ENCODE measurements at regions not wholly inside any gene's neighbourhood (a gene's known extent, or its start where the extent isn't known, plus 50 kb on each side); places are given as distances from the start of the nearest gene placed in this dataset.

DNA sequence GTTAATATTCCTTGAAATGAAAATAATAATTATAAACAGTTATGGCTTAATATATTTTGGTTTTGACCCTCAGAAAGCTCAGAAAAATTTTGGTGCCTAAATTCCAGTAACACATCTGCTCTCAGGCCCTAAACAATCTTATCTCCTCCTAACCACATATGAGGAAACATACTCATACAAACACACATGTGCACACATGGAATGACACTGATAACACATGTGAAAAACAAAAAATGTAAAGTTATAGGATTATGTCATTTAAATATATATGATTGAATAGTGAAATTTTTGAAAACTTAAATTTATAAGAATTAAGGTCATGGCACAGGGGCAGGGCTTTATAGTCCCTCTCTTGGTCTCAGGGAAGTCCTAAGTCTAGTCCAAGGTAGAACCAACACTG is 127.2 kb upstream of the TRPC7 start:
- Histone ChIP-seq H3K4ac (replicated peaks; ENCODE audit: insufficient read length, low read depth, low read length) (no peak overlapping the region), H3K56ac (replicated peaks; ENCODE audit: insufficient read length, low read depth, low read length) (no peak overlapping the region), H3K27ac (ENCODE audit: low read depth, low read length) (no peak overlapping the region), H3K9me3 (ENCODE audit: insufficient read depth in 2 of 2, low read depth in 1 of 2, low read length in 1 of 2) (peaks cover 0 to under 1% of the 10 kb centered on the region in 2 experiments; a peak in 1 of 4 replicates), H3K4me3 (ENCODE audit: extremely low read depth in 1 of 4, insufficient read depth in 2 of 4, low read depth in 3 of 4, low read length in 4 of 4) (no peak overlapping the region), H3K14ac (ENCODE audit: insufficient read length) (no peak overlapping the region), H4K8ac (ENCODE audit: extremely low read depth, insufficient read depth, low read length) (no peak overlapping the region), H2BK15ac (ENCODE audit: low read length) (no peak overlapping the region), H2AK5ac (ENCODE audit: low read depth, low read length) (no peak overlapping the region), H2AFZ (ENCODE audit: low read length) (no peak overlapping the region), H3K27me3 (replicated peaks in 1 of 4; ENCODE audit: control insufficient read depth in 3 of 4, extremely low read depth in 1 of 4, insufficient read depth in 3 of 4, low read length in 3 of 4) (no peaks in the 10 kb centered on the region), H3K36me3 (ENCODE audit: control insufficient read depth in 2 of 4, insufficient read depth in 4 of 4, low read length in 3 of 4) (no peaks in the 10 kb centered on the region; a peak in 1 of 8 replicates), H3K18ac (ENCODE audit: extremely low read depth, low read length) (no peak overlapping the region), H2BK12ac (ENCODE audit: low read depth, low read length) (no peak overlapping the region), H3K23ac (ENCODE audit: insufficient read length) (no peak overlapping the region), H4K91ac (replicated peaks; ENCODE audit: insufficient read length, low read length) (no peak overlapping the region), H3K9ac (replicated peaks in 1 of 4; ENCODE audit: extremely low read depth in 1 of 4, low read depth in 3 of 4, low read length in 3 of 4) (no peak overlapping the region), H3K79me2 (ENCODE audit: control insufficient read depth in 1 of 2, insufficient read depth in 2 of 2, low read length in 2 of 2) (no peaks in the 10 kb centered on the region), H3K4me1 (replicated peaks in 1 of 4; ENCODE audit: control insufficient read depth in 3 of 4, insufficient read depth in 4 of 4, low read length in 3 of 4) (no peaks in the 10 kb centered on the region), H3K4me2 (ENCODE audit: insufficient read depth in 1 of 2, low read depth in 2 of 2, low read length in 2 of 2) (no peak overlapping the region), H2BK120ac (replicated peaks; ENCODE audit: low read depth, low read length) (no peak overlapping the region), H3K23me2 (ENCODE audit: low read depth, low read length) (no peaks in the 10 kb centered on the region), H4K5ac (ENCODE audit: insufficient read length, low read depth, low read length) (no peak overlapping the region), H2BK20ac (ENCODE audit: low read length) (no peak overlapping the region), H3K79me1 (ENCODE audit: low read depth, low read length) (no peaks in the 10 kb centered on the region), H2BK5ac (ENCODE audit: low read depth, low read length) (no peak overlapping the region), H4K20me1 (replicated peaks in 1 of 2; ENCODE audit: control insufficient read depth in 1 of 2, insufficient read depth in 2 of 2, low read length in 2 of 2) (no peaks in the 10 kb centered on the region)
- TF ChIP-seq FOSL1 (IDR thresholded peaks at IDR 0.05; ENCODE audit: insufficient read depth, low read depth, low read length) (no peak), NANOG (IDR thresholded peaks at IDR 0.05; ENCODE audit: insufficient read depth, low read depth, low read length, poor library complexity, severe bottlenecking) (no peak), RFX5 (IDR thresholded peaks at IDR 0.05; ENCODE audit: borderline replicate concordance, low read depth, low read length) (no peak), HDAC6 (IDR thresholded peaks at IDR 0.05; ENCODE audit: low read depth, low read length) (no peak), GABPA (IDR thresholded peaks at IDR 0.05; ENCODE audit: borderline replicate concordance, insufficient read depth, low read length) (no peak), RAD21 (IDR thresholded peaks at IDR 0.05 in 1 of 2, conservative IDR thresholded peaks at IDR 0.05 in 1 of 2; ENCODE audit: low read depth in 2 of 2, low read length in 2 of 2) (no peak), CBX5 (IDR thresholded peaks at IDR 0.05; ENCODE audit: low read depth, low read length) (no peak), KDM5A (IDR thresholded peaks at IDR 0.05; ENCODE audit: low read length) (no peak), EP300 (IDR thresholded peaks at IDR 0.05; ENCODE audit: borderline replicate concordance in 1 of 2, low read depth in 2 of 2, low read length in 2 of 2) (no peak), CREB1 (IDR thresholded peaks at IDR 0.05) (no peak), BCL11A (IDR thresholded peaks at IDR 0.05; ENCODE audit: low read depth in 2 of 2, low read length in 2 of 2) (no peak), POLR2AphosphoS5 (IDR thresholded peaks at IDR 0.05; ENCODE audit: low read depth, low read length) (no peak)
- TF ChIP-seq, protein P1, sequence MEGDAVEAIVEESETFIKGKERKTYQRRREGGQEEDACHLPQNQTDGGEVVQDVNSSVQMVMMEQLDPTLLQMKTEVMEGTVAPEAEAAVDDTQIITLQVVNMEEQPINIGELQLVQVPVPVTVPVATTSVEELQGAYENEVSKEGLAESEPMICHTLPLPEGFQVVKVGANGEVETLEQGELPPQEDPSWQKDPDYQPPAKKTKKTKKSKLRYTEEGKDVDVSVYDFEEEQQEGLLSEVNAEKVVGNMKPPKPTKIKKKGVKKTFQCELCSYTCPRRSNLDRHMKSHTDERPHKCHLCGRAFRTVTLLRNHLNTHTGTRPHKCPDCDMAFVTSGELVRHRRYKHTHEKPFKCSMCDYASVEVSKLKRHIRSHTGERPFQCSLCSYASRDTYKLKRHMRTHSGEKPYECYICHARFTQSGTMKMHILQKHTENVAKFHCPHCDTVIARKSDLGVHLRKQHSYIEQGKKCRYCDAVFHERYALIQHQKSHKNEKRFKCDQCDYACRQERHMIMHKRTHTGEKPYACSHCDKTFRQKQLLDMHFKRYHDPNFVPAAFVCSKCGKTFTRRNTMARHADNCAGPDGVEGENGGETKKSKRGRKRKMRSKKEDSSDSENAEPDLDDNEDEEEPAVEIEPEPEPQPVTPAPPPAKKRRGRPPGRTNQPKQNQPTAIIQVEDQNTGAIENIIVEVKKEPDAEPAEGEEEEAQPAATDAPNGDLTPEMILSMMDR (IDR thresholded peaks at IDR 0.05; ENCODE audit: control extremely low read depth in 1 of 3, insufficient read depth in 1 of 3, low read depth in 1 of 3, low read length in 3 of 3): no peak
- DNase-seq (ENCODE audit: low read depth in 1 of 2, low spot score in 2 of 2): no peak
- FAIRE-seq: no peak
- POLR2A ChIA-PET (ENCODE audit: partially characterized antibody): no interaction called here
- CTCF ChIA-PET (ENCODE audit: partially characterized antibody): no interaction called here

Data from H1 (cell line).